Epithelial cell of esophagus (primary cell): ENCODE measurements at regions not wholly inside any gene's neighbourhood (a gene's known extent, or its start where the extent isn't known, plus 50 kb on each side); places are given as distances from the start of the nearest gene placed in this dataset.

Experiments used
- DNase-seq: peaks from one replicate; pipeline ENCODE4 v3.0.0; 2010; ENCODE audit warnings: low read depth
- H3K4me3 ChIP-seq: 2 replicates; pipeline ENCODE4 v1.5.1; 2011; ENCODE audit warnings: mild to moderate bottlenecking, low read length, control low read depth
- CTCF ChIP-seq: IDR thresholded peaks from 2 replicates; pipeline ENCODE4 v1.5.1; 2011; ENCODE audit warnings: low read depth, mild to moderate bottlenecking, low read length, control low read depth, inconsistent platforms; ENCODE audit not compliant: insufficient read depth; ENCODE audit errors: missing control alignments

- no peak for TF ChIP-seq CTCF
- no peak overlapping the region for H3K4me3 ChIP-seq
- no peak for DNase-seq
Measured at GRCh38 chr14:31978423-31978822, 98.7 kb upstream of the ARHGAP5 start.

- no peak for DNase-seq
- H3K4me3 ChIP-seq: no peak overlapping the region
- TF ChIP-seq CTCF: no peak
Measured at GRCh38 chr14:31982642-31983041, 94.5 kb upstream of the ARHGAP5 start.

- no peak overlapping the region for H3K4me3 ChIP-seq
- TF ChIP-seq CTCF: no peak
- no peak for DNase-seq
Measured at GRCh38 chr14:31986405-31986804, 90.7 kb upstream of the ARHGAP5 start.

- H3K4me3 ChIP-seq: no peak overlapping the region
- TF ChIP-seq CTCF: no peak
- DNase-seq: no peak
Measured at GRCh38 chr14:31987721-31988120, 89.4 kb upstream of the ARHGAP5 start.

- DNase-seq: no peak
- no peak overlapping the region for H3K4me3 ChIP-seq
- TF ChIP-seq CTCF: no peak
Measured at GRCh38 chr14:31988244-31988643, 88.9 kb upstream of the ARHGAP5 start.

- no peak overlapping the region for H3K4me3 ChIP-seq
- no peak for TF ChIP-seq CTCF
- DNase-seq: no peak
Measured at GRCh38 chr14:31990183-31990857, 86.8 kb upstream of the ARHGAP5 start.

- DNase-seq: no peak
- no peak for TF ChIP-seq CTCF
- H3K4me3 ChIP-seq: no peak overlapping the region
Measured at GRCh38 chr14:31990926-31991572, 86.1 kb upstream of the ARHGAP5 start.
